GM12864 (cell line): ENCODE measurements at regions not wholly inside any gene's neighbourhood (a gene's known extent, or its start where the extent isn't known, plus 50 kb on each side); places are given as distances from the start of the nearest gene placed in this dataset.

Experiments
- DNase-seq: peaks from one replicate; pipeline ENCODE4 v3.0.0-alpha.2; 2011; ENCODE audit warnings: low read depth
- H3K4me3 ChIP-seq: 2 replicates; pipeline ENCODE4 v1.5.1; 2011; ENCODE audit warnings: mild to moderate bottlenecking, low read depth, low read length, control low read depth
- TF ChIP-seq, protein P1 (sequence below): IDR thresholded peaks from 2 replicates; pipeline ENCODE4 v1.5.1; 2011; ENCODE audit warnings: low read depth, mild to moderate bottlenecking, moderate library complexity, low read length, control low read depth, inconsistent platforms; ENCODE audit errors: missing control alignments

DNA sequence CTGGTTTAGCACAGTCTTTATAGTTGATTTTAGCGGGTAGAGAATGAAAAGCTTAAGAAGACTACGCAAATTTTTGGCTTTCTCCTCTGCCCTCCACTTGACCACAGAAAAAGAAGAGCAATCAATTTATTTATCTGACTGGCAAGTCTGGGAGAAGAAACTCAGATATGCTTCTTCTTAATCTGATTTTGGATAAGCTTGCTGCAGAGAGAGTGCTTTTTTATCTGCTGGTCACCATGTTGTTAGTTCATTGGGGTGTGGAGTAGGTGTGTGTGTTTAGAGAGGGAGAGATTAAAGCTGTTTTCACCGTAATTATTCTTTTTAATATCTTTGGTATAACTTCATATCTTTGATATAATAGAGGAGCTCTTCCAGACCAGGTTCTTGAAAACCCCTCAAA is 471.4 kb upstream of the SLC10A2 start:
- H3K4me3 ChIP-seq = no peak overlapping the region
- TF ChIP-seq, protein P1, sequence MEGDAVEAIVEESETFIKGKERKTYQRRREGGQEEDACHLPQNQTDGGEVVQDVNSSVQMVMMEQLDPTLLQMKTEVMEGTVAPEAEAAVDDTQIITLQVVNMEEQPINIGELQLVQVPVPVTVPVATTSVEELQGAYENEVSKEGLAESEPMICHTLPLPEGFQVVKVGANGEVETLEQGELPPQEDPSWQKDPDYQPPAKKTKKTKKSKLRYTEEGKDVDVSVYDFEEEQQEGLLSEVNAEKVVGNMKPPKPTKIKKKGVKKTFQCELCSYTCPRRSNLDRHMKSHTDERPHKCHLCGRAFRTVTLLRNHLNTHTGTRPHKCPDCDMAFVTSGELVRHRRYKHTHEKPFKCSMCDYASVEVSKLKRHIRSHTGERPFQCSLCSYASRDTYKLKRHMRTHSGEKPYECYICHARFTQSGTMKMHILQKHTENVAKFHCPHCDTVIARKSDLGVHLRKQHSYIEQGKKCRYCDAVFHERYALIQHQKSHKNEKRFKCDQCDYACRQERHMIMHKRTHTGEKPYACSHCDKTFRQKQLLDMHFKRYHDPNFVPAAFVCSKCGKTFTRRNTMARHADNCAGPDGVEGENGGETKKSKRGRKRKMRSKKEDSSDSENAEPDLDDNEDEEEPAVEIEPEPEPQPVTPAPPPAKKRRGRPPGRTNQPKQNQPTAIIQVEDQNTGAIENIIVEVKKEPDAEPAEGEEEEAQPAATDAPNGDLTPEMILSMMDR = no peak
- no peak for DNase-seq

DNA sequence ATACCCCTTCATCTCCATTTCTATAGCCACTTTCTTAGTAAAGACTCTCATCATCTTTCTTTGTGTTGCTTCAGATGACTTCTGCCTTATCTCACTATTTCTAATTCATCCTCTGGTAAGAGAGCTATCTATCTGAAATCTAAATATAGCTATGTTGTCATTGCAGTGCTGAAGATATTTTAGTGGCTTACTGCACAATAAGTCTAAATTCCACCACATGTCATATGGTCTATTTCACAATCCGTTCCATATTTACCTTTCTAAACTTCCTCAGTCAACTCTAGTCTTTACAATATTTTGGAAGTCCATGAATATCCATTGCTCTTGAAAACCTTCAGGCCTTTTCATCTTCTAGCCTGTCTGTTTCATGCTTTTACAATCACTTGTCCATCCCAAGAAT is 465.1 kb upstream of the SLC10A2 start:
- TF ChIP-seq, protein P1 = no peak

DNA sequence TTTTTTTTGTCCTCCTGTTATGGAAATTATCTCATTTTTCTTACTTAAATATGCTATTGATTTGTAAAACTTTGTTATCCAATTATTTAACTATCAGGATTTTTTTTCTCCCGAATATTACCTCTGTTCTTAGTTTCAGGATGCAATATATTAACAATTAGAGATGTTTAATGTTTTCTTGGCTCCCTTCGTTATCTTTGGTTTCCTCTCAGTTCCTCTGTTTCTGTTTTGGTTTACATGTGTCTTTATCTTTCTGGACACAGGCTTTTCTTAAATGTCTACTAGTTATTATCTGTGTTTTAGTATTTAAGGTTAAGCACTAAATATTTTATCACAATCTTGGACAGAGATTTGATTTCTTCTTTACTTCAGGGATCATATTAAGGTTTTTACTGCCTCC is 462.2 kb upstream of the SLC10A2 start:
- TF ChIP-seq, protein P1 = no peak
- DNase-seq = no peak
- no peak overlapping the region for H3K4me3 ChIP-seq

More for the DNA sequence above, 465.1 kb upstream of the SLC10A2 start:
- H3K4me3 ChIP-seq = no peak overlapping the region
- DNase-seq = no peak

DNA sequence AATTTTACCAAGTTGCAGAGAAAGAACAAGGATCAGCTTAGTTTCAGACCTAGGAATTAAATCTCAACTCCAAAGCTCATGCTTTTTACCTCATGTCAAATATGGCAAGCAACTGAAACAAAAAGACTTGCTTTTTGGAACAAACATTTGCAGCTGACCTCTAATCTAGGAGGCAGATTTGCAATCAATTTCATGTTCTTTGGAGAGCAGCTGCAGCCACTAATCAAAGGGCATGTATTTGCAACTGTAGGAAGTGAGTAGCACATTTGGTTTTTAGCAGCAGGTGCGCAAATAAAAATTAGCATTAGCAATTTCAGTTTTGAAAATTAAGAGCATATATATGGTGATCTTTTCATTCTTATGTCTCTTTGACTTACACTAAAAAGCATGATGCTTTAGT is 459.3 kb upstream of the SLC10A2 start:
- TF ChIP-seq, protein P1 = no peak
- no peak for DNase-seq
- H3K4me3 ChIP-seq = no peak overlapping the region

DNA sequence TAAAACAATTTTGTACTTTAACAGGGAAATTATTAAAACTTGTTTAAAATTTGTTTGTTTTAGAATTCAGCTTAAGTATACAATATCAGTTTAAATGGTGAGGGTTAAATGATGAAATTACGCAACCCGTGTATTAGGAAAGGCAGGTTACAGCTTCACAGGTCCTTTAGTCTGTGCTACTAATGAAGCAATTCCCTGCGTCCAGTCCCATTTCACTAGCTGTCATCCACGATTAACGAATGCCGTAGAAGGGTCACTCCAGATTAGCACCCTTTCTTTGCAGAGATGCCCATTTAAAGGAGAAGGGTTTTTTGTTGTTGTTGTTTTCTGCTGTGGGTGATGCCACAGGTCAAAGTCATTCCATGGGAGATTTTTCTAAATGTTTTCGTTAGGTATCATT is 457.6 kb upstream of the SLC10A2 start:
- no peak for DNase-seq
- TF ChIP-seq, protein P1 = no peak
- no peak overlapping the region for H3K4me3 ChIP-seq

DNA sequence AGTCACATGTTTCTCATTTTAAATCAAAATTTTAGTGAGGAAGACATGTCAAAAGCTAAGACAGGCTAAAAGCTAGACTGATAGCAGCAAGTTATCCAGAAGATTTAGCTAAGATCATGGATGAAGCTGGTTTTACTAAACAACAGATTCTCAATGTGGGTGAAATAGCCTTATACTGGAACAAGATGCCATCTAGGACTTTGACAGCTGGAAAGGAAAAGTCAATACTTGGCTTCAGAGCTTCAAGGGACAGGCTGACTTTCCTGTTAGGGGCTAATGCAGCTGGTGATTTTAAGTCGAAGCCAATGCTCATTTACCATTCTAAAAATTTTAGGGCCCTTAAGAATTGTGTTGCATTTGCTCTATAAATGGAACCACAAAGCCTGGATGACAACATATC is 455.3 kb upstream of the SLC10A2 start:
- no peak overlapping the region for H3K4me3 ChIP-seq
- DNase-seq = no peak
- TF ChIP-seq, protein P1 = no peak

DNA sequence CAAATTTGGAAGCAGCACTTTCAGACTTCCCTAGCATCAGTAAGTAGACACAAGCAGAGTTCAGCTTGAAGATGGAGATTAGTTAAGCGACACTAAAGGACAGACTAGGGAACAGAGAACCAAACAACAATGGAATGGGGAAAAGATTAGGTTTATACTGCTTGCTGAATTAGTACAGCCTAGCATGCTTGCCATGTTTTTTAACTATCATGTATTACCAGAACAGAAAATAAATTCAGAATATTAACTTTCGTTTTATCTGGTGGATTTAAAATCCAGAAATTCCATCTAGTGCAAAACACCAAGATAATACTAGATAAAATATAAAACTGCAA is 451.5 kb upstream of the SLC10A2 start:
- DNase-seq = no peak
- TF ChIP-seq, protein P1 = no peak

More for the DNA sequence above, 451.5 kb upstream of the SLC10A2 start:
- H3K4me3 ChIP-seq = no peak overlapping the region
